Forelimb muscle (tissue), 1 donor: ENCODE measurements at regions not wholly inside any gene's neighbourhood (a gene's known extent, or its start where the extent isn't known, plus 50 kb on each side); places are given as distances from the start of the nearest gene placed in this dataset.
A peak's percentile ranks its signal among the peaks of the same experiment; 100 is the strongest.
"Not testable (repeated sequence)": the region's sequence is repeated elsewhere in the genome, so short reads cannot be mapped to it uniquely, and the experiment has no call there.

Source experiments
- DNase-seq: peaks from one replicate; pipeline ENCODE4 v3.0.0-alpha.2; 2013; ENCODE audit warnings: low read depth

GRCh38 chr11:121869478-121869877, 246.5 kb downstream of the BLID start:
- no peak for DNase-seq

- DNase-seq: no peak
Measured at GRCh38 chr11:121866754-121867153, 249.3 kb downstream of the BLID start.

- DNase-seq: no peak
Measured at GRCh38 chr11:121864660-121865059, 251.4 kb downstream of the BLID start.

GRCh38 chr11:121863126-121863525, 252.9 kb downstream of the BLID start:
- no peak for DNase-seq

- DNase-seq: not testable (repeated sequence)
Measured at GRCh38 chr11:121855138-121855537, 260.9 kb downstream of the BLID start.

GRCh38 chr11:121844016-121844415, 272.0 kb downstream of the BLID start:
- no peak for DNase-seq

- DNase-seq: no peak
Measured at GRCh38 chr11:121842192-121842585, 273.8 kb downstream of the BLID start.

- DNase-seq: no peak
Measured at GRCh38 chr11:121841487-121842191, 274.4 kb downstream of the BLID start.

- DNase-seq: no peak
Measured at GRCh38 chr11:121839781-121840180, 276.2 kb downstream of the BLID start.

GRCh38 chr11:121838571-121838970, 277.4 kb downstream of the BLID start:
- no peak for DNase-seq

- DNase-seq: no peak
Measured at GRCh38 chr11:121833970-121834369, 282.0 kb downstream of the BLID start.

GRCh38 chr11:121829159-121829643, 286.8 kb downstream of the BLID start:
- DNase-seq: no peak

- DNase-seq: no peak
Measured at GRCh38 chr11:121814962-121815361, 301.1 kb downstream of the BLID start.

GRCh38 chr11:121814296-121814695, 301.7 kb downstream of the BLID start:
- DNase-seq: no peak

- DNase-seq: no peak
Measured at GRCh38 chr11:121810291-121810690, 305.7 kb downstream of the BLID start.

- no peak for DNase-seq
Measured at GRCh38 chr11:121808096-121808495, 307.9 kb downstream of the BLID start.

GRCh38 chr11:121807051-121807450, 309.0 kb downstream of the BLID start:
- DNase-seq: no peak

- peak; percentile 58 for DNase-seq
Measured at GRCh38 chr11:121802542-121802941, 313.5 kb downstream of the BLID start.

GRCh38 chr11:121801781-121802180, 314.2 kb downstream of the BLID start:
- no peak for DNase-seq

- DNase-seq: no peak
Measured at GRCh38 chr11:121801394-121801748, 314.6 kb downstream of the BLID start.

- DNase-seq: no peak
Measured at GRCh38 chr11:121800731-121801393, 315.2 kb downstream of the BLID start.

GRCh38 chr11:121800240-121800639, 315.8 kb downstream of the BLID start:
- no peak for DNase-seq

- DNase-seq: no peak
Measured at GRCh38 chr11:121797496-121797895, 318.5 kb downstream of the BLID start.
